K562 (cell line): ENCODE measurements at regions not wholly inside any gene's neighbourhood (a gene's known extent, or its start where the extent isn't known, plus 50 kb on each side); places are given as distances from the start of the nearest gene placed in this dataset.

Source experiments
- ATAC-seq: fragments of 200-7000 bp; cut with Tn5 transposase; 3 replicates; pipeline ENCODE4 v1.9.1; 2020; ENCODE audit warnings: moderate library complexity
- BruUV-seq: library from RNA; stranded (reverse); fragments of 400-500 nt; replicated peaks from 2 replicates; lab custom pipeline; 2021; lab: Mats Ljungman, UMichigan
- CTCF ChIA-PET: fragments of 300-600 bp; formaldehyde crosslinking; extraction: SDS; loops from one replicate; lab custom pipeline; 2021; ENCODE audit warnings: low intra/inter-chr PET ratio; lab: Yijun Ruan, JAX
- POLR2A ChIA-PET: fragments of 300-600, 350-650 bp; sonication (Branson Sonifier 250); formaldehyde crosslinking; extraction: SDS; loops from one replicate; lab custom pipeline; 2021; ENCODE audit warnings: antibody characterized with exemption, inconsistent platforms; lab: Yijun Ruan, JAX
- DNase-seq, 4 experiments: peaks; one replicate each; pipeline versions ENCODE4 v3.0.0 to v3.0.0-alpha.2; 2011 to 2018; ENCODE audit warnings: low spot score in 3 of 4, mixed read lengths in 3 of 4; ENCODE audit errors: extremely low read depth in 1 of 4
- FAIRE-seq: peaks from 2 replicates; lab custom pipeline; 2011; peaks lifted over from hg19 to GRCh38; lab: Jason Lieb, UNC
- H2AFZ ChIP-seq: 2 replicates; pipeline ENCODE4 v1.6.0; 2011; ENCODE audit warnings: low read depth, low read length, control low read depth, inconsistent platforms
- H3K27ac ChIP-seq: fragments of 200-600 bp; 3 replicates; pipeline ENCODE4 v1.8.0; 2011; ENCODE audit warnings: low read depth, mild to moderate bottlenecking, control low read depth, inconsistent platforms, low read length, moderate library complexity, mixed read lengths; ENCODE audit errors: extremely low read depth
- H3K27me3 ChIP-seq, 2 experiments: fragments of 300-600 bp in 1 of 2; 2 replicates in 1 of 2; 3 replicates in 1 of 2; pipeline versions ENCODE4 v1.6.0 to v1.8.0; 2011; ENCODE audit warnings: inconsistent platforms in 2 of 2, low read length in 2 of 2, mild to moderate bottlenecking in 1 of 2, mixed read lengths in 1 of 2, moderate library complexity in 1 of 2; ENCODE audit not compliant: control insufficient read depth in 2 of 2, insufficient read depth in 2 of 2
- H3K36me3 ChIP-seq: fragments of 300-600 bp; 3 replicates; pipeline ENCODE4 v1.8.0; 2011; ENCODE audit warnings: mild to moderate bottlenecking, low read length, inconsistent platforms; ENCODE audit not compliant: control insufficient read depth, insufficient read depth
- H3K4me1 ChIP-seq, 2 experiments: fragments of 200-600 bp in 1 of 2; replicated peaks in 1 of 2; 2 replicates in 1 of 2; 3 replicates in 1 of 2; pipeline versions ENCODE4 v1.5.1 to v1.8.0; 2011; ENCODE audit warnings: inconsistent platforms in 2 of 2, low read length in 2 of 2, mild to moderate bottlenecking in 1 of 2, mixed read lengths in 1 of 2, moderate library complexity in 1 of 2; ENCODE audit not compliant: control insufficient read depth in 2 of 2, insufficient read depth in 2 of 2
- H3K4me2 ChIP-seq: 2 replicates; pipeline ENCODE4 v1.6.1; 2011; ENCODE audit warnings: low read length, control low read depth, inconsistent platforms, mixed read lengths; ENCODE audit not compliant: insufficient read depth
- H3K4me3 ChIP-seq: fragments of 200-600 bp; sonication (generic), shearing (Covaris generic); 2 replicates; pipeline ENCODE4 v1.5.1; 2016; ENCODE audit warnings: control low read depth, inconsistent platforms
- H3K79me2 ChIP-seq: fragments of 200-600 bp; 3 replicates; pipeline ENCODE4 v1.8.0; 2011; ENCODE audit warnings: low read length, inconsistent platforms; ENCODE audit not compliant: control insufficient read depth, insufficient read depth
- H3K9ac ChIP-seq, 2 experiments: 2 replicates each; pipeline versions ENCODE4 v1.6.0 to v1.6.1; 2011; ENCODE audit warnings: low read depth in 2 of 2, low read length in 2 of 2, control low read depth in 1 of 2, inconsistent platforms in 1 of 2, mild to moderate bottlenecking in 1 of 2, mixed read lengths in 1 of 2; ENCODE audit not compliant: insufficient read depth in 1 of 2
- H3K9me1 ChIP-seq: one replicate; pipeline ENCODE4 v1.6.0; 2011; ENCODE audit warnings: inconsistent platforms, mild to moderate bottlenecking, low read length, moderate library complexity; ENCODE audit not compliant: control insufficient read depth, insufficient read depth
- H3K9me3 ChIP-seq: replicated peaks from 2 replicates; pipeline ENCODE4 v1.5.1; 2011; ENCODE audit warnings: low read depth, low read length, inconsistent platforms; ENCODE audit not compliant: control insufficient read depth, insufficient read depth
- H4K20me1 ChIP-seq: replicated peaks from 2 replicates; pipeline ENCODE4 v1.6.1; 2011; ENCODE audit warnings: low read length, inconsistent platforms, mixed read lengths; ENCODE audit not compliant: control insufficient read depth, insufficient read depth
- BCOR ChIP-seq: fragments of 450-650 bp; IDR thresholded peaks from 2 replicates; pipeline ENCODE4 v1.6.1; 2016
- DLX4 ChIP-seq: fragments of 250-450 bp; sonication (Bioruptor Pico); IDR thresholded peaks from 2 replicates; pipeline ENCODE4 v1.6.1; 2021; ENCODE audit warnings: mild to moderate bottlenecking
- HDAC2 ChIP-seq: fragments of 450-650 bp; IDR thresholded peaks from 2 replicates; pipeline ENCODE4 v1.6.1; 2016; ENCODE audit warnings: mild to moderate bottlenecking
- HDGF ChIP-seq: fragments of 450-650 bp; IDR thresholded peaks from 2 replicates; pipeline ENCODE4 v1.6.1; 2016
- KDM1A ChIP-seq, 2 experiments: fragments of 450-650 bp; IDR thresholded peaks; 2 replicates each; pipeline ENCODE4 v1.6.1; 2016; ENCODE audit warnings: mild to moderate bottlenecking in 2 of 2
- PTBP1 ChIP-seq: fragments of 200-400 bp; formaldehyde crosslinking; IDR thresholded peaks from 2 replicates; pipeline ENCODE4 v1.6.1; 2017; ENCODE audit warnings: low read depth, low read length
- RBM25 ChIP-seq: fragments of 200-400 bp; formaldehyde crosslinking; IDR thresholded peaks from 2 replicates; pipeline ENCODE4 v1.6.1; 2018; ENCODE audit warnings: low read length, low read depth, moderate library complexity; ENCODE audit not compliant: severe bottlenecking
- SMARCA5 ChIP-seq: fragments of 450-650 bp; IDR thresholded peaks from 2 replicates; pipeline ENCODE4 v1.6.1; 2016
- ZFP36 ChIP-seq: fragments of 150-350 bp; IDR thresholded peaks from 2 replicates; pipeline ENCODE4 v1.6.1; 2018; ENCODE audit warnings: low read length, low read depth; ENCODE audit not compliant: partially characterized antibody
- ZNF707 ChIP-seq: fragments of 250-450 bp; sonication (Bioruptor Pico); conservative IDR thresholded peaks from 2 replicates; pipeline ENCODE4 v1.8.0; 2022; ENCODE audit warnings: inconsistent platforms, mild to moderate bottlenecking, moderate library complexity
- WGBS: fragments of 100-300 bp; shearing (Covaris generic); methylation state at CpG from one replicate; pipeline ENCODE4 v1.1.6; 2016; ENCODE audit warnings: low coverage, mixed read lengths; ENCODE audit not compliant: insufficient coverage; ENCODE audit errors: missing lambda C conversion rate; 5-methylcytosine and 5-hydroxymethylcytosine counted together
- in situ Hi-C: fragments of 300-500 bp; cut with MboI; formaldehyde crosslinking; loops from 4 replicates; pipeline ENCODE4 v1.15.0; 2018; ENCODE audit warnings: inconsistent platforms, mixed read lengths
- intact Hi-C: fragments of 100-400 bp; cut with micrococcal nuclease; formaldehyde crosslinking; loops from 2 replicates; pipeline ENCODE4 v1.14.2; 2022

GRCh38 chr7:66537876-66538275, 90.8 kb upstream of the KCTD7 start:
- no peak for DNase-seq
- no peak overlapping the region; a peak in 1 of 4 replicates for H3K9ac ChIP-seq
- no peaks in the 10 kb centered on the region for H3K27me3 ChIP-seq
- WGBS, result 100% methylated on average over 1 of the region's 1 CpG
- no peaks in the 10 kb centered on the region; the same call in 2 of the 3 replicates for H3K79me2 ChIP-seq
- no peak overlapping the region for H3K27ac ChIP-seq
- TF ChIP-seq RBM25 (peak; percentile 95), HDAC2 (0 out of 2 replicates have a peak, but pooled peaks have one; percentile 54), DLX4 (no peak), ZFP36 (peak; percentile 83), HDGF (no peak), ZNF707 (CRISPR knock-in tag) (no peak), KDM1A (IDR thresholded peaks at IDR 0.05) (peak; percentile 46 to 72; a peak in 3 of 4 replicates), PTBP1 (peak; percentile 78; the same call in 1 of the 2 replicates), BCOR (peak; percentile 84), SMARCA5 (peak; percentile 64; the same call in 1 of the 2 replicates)
- H2AFZ ChIP-seq, result no peak overlapping the region
- intact Hi-C loops, result loop anchor here (10.0 kb wide), 1 partner anchor 503 kb away; no protein-coding TSS in a partner anchor
- H3K4me2 ChIP-seq, result no peak overlapping the region
- H3K36me3 ChIP-seq, result peaks cover 15% of the 10 kb centered on the region
- H3K4me1 ChIP-seq, result peaks cover 25 to 45% of the 10 kb centered on the region in 2 experiments; a peak in 4 of 5 replicates
- ChIA-PET POLR2A (no interaction called here), CTCF (no interaction called here)
- H3K4me3 ChIP-seq, result no peak overlapping the region
- no TSS peak for BruUV-seq
- in situ Hi-C loops, result no loop called here
- no peak for FAIRE-seq
- H3K9me3 ChIP-seq, result no peaks in the 10 kb centered on the region
- no peak for ATAC-seq
- peaks cover 31% of the 10 kb centered on the region; the same call in 1 of the 2 replicates for H4K20me1 ChIP-seq
- no peaks in the 10 kb centered on the region for H3K9me1 ChIP-seq
